GM18907 (cell line): ENCODE measurements at regions not wholly inside any gene's neighbourhood (a gene's known extent, or its start where the extent isn't known, plus 50 kb on each side); places are given as distances from the start of the nearest gene placed in this dataset.

ENCODE experiments used
- ATAC-seq: cut with Tn5 transposase; IDR thresholded peaks from one replicate; pipeline ENCODE4 v1.9.1; 2021; ENCODE audit warnings: mild to moderate bottlenecking, moderate library complexity; ENCODE audit not compliant: unreplicated experiment

- no peak for ATAC-seq
These were observed 255.1 kb upstream of the STT3B start for GRCh38 chr3:31277582-31277981.

DNA sequence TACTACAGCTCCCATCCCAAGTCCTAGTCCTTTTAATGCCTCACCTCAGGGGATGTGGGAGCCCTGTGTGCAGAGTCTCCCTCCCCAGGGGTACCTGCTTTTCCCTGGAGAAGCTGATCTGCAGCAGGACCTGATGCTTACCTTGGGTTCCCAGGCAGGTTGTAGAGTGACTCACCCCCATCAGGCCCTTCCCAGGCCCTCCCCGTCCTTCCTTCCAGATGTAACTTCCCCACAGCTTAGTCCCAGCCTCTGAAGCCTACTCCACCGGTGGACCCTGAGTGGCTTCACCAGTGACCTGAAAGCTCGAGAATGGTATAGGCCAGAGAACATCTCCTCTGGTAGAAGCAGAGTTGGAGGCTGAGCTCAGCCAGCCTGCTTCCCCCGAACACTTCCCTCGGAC is 254.2 kb upstream of the STT3B start:
- no peak for ATAC-seq

DNA sequence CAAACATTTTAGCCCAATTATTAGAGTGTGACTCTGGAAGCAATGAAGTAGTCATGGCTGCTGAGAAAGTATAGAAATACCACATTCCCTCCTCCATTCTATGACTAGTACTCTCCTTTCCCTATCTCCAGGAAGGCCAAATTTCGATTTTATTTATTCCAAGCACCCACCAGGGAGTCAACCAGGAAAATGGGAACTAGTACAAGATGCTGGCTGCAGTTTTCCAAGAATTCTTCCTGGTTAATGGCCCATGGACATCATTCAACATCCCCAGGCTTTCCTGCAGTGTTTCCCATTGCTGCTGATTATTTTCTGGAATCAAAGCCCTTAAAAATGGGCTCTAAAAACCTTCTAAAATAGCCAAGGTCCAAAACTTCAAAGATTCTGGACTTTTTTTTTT is 247.9 kb upstream of the STT3B start:
- no peak for ATAC-seq

DNA sequence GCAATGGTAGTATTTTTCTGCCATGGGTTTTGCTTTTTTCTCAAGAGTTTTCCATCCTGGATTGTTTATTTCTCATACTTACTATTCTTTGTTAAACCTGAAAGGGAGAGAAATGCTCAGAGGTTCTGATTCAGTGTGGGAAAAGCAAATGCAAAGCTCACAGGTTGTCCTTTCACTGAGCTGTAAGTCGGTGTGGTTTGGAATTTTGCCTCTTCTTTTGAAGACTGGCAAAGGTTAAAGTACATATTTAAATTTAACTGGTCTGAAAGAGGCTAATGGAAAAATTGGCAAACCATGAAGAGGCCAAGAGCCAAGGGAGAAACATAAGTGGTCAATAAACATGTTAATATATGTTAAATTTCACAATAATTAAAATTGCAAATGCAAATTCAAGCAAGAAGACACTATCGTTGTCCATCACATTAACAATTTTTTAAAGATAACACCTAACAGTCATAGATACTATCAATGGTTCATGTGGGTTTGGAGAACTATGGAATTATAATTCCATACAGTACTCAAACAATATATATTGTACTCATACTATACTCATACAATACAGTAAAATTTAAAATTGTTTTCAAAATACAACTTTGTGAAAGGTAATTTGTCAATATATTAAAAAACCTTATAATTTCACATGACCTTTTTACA is 246.8 kb upstream of the STT3B start:
- no peak for ATAC-seq

DNA sequence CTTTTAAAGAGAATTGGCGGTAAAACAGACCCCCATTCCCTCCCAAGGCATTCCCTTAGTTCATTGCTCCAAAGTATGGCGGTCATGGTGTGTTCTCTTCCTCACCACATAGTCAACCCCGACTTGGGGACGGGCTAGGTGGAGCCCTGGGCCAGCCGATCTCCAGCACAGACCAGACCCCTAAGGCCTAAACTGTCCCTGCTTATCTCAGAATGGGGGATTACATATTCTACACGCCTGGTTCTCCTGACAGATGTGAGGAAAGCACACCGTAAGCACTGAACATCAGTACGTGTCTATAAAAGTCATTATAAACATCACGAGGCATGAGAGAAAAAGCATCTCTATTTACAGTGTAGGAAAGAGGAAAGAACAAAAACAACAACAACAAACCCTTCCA is 244.5 kb upstream of the STT3B start:
- no peak for ATAC-seq

DNA sequence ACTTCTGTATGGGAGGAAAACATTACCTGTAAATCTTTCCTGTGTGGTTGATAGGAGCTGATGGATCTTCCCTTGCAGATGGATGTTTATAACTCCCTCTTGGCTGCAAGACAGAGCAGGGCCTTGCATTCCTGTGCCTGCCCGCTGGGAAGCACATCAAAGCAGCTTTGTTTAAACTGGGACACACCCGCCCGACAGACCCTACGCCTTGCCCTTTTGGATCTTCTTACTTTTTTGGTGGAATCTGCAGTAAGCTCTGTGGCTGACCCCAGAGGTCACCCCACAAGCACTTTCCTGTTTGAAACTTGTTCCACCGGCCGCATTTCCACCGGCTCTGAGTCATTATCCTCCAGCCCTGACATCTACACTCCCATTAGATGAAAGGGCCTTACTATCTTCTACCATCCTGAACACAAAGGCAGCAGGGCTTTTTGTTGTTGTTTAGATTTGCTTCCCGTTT is 244.1 kb upstream of the STT3B start:
- ATAC-seq: no peak

DNA sequence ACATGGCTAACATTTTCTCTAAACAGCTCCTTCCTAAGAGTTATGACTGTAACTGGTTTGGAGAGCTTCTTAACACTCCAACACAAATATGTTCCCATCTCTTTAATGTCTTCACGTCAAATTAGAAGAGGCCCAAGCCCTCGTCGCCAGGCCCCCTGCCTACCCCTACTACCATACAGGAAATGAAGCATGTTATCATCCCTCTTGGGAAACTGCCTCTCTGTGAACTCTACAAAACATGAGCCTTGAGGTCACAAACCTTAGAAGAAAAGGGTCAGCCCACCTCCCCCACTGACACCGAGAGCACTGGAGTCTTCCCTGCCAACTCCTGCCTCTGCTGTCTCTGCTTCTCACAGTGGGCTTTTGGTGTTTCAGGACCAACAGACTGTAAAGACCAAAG is 243.1 kb upstream of the STT3B start:
- no peak for ATAC-seq

DNA sequence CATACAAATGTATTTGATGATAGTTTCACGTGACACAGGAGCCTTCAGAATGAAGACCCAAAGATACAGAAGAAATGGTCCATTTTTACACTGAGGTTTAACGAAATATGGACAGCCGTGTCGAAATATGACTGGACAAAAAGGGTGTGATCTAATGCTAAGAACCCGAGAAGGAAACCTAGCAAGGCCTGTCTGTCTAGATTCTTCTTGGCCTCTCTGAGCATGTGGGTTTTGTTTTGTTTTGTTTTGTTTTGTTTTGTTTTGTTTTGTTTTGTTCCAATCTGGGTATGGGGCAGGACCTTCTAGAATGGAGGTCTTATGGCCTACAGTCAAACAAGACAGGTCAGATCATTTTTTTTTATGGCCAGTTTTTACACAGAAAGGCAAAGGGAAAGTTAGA is 242.7 kb upstream of the STT3B start:
- ATAC-seq: no peak

DNA sequence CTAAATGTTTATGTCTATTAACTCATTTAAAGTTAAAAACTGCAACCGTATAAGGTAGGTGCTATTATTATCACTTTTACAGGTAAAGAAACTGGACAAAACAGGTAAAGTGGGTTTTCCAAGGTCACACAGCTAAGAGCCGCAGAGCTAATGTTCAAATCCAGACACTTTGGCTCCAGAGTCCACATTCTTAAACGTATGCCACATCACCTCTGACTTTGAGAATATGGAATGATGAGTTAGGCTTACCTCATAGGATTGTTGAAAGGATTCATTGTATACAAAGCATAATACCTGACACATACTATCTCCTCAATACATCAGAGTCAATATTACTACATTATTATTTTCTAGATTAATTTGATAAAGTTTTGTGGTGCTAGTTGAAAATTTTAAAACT is 240.9 kb upstream of the STT3B start:
- no peak for ATAC-seq

DNA sequence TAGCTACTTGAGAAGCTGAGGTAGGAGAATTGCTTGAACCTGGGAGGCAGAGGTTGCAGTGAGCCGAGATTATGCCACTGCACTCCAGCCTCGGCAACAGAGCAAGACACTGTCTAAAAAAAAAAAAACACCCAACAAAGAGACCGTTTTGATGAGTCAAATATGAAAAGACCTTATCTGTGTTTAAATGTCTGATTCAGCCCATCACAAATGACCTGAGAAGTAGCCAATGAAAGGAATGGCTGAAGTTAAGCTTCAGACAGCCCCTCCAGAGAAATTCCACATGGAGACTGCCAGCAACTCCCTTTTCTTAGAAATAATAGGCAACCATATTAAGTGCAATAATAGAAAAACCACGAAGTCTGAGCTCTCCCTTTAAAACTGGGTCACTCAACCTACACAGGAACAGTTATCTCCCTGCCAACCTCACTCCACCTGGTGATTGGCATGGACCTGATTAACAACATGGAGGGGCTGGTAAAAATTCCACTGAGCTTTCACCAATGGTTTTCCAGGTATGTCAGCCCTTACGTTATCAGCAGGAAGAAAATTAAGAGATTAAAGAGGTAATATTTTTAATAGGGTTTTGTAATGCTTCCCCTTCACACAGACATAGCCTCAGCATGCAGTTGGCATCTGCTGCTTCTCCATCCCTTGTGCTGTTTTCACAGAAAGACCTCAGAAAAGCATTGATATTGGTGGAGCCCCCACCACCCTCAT is 238.1 kb upstream of the STT3B start:
- no peak for ATAC-seq

DNA sequence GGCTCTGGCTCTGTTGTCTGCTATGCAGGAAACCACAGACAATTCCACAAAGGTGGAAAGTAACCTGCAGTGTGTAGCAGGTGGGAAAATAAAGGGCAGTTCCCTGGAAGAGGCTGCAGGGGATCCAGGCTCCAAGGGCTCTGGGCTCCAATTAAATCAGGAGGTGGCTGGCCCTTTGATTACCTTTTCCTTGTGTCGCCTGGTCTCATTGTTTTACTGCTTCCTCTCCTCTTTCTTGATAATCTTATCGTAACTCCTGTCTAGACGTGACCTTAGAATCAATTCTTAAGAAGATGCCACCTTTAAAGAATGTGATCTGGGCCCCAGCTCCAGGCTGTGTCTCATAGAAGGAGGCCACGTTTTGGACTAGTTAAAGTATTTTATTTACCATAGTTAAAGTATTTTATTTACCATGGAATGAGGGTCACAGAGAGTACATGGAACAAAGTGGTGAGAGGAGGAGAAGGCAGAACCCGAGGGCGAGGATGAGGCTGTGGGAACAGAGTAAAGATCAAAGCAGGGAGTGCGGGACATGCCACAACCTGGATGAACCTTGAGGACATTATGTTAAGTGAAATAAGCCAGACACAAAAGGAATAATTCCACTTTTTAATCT is 237.5 kb upstream of the STT3B start:
- no peak for ATAC-seq

DNA sequence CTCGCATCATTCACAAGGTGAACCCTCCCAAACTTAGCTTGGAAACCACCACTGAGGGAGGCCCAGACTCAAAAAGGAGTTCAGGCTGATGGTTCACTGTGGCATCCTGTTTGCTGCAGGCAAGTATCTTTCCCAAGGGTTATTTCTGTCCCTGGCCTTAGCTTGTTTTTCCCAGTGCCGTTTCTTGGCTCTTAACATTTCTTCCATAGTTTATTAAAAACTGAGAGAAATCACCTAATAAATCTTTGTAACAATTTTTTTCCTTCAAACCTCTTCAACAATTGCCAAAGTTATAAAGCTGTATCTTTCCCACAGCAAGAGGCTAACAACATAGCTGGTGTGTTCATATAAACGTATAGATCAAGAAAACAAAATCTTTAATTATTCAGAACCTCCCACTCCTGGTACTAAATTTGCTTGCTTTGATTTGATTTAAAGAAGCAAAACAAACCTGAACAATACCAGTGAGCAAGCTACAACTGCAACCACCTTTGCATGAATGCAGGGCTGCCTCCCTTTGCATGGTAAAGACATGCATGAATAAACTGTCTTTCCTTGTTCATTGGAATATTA is 234.9 kb upstream of the STT3B start:
- no peak for ATAC-seq

DNA sequence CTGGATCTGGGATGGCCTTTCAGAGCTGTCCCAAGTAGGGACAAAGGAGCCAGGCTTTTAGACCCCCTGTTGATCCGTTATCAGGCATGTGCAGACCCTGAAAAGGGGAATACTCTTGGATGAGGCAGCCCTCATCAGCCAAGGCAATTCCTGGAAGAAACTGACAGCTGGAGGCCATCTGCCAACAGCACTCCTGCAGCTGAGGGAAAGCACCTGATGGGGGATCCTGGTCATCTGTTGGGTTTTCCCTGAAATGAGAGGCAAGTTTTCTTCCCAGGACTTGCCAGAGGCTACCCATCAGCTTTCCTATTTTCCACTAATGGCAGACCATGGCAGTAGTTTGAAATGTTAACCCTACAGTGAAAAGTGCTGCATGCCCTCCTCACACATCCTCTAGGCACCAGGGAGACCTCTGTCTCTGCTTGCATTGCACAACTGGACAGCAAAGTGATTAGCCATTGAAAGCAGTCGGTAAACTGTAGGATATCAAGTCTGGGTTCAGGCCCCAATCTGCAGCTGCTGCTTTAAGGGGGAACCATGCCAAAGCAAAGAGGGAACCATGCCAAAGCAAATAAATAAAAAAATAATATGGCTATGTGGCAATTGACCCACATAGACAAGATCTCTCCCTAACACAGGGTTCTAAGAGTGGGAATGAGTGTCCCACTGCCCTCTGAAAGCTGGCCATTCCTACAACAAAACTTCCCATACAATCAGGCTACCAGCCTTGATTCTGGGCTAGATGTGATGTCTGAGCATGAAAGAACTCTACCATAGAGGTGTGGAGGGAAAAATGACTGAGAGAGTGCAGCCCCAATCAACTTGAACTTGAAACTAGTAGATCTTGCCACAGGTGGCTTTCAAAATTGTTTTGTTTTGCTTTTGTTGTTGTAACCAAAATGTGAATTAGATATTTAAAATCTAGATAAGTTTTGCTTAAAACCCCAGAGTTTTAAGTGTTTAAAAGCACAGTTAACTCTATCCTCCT is 232.0 kb upstream of the STT3B start:
- no peak for ATAC-seq

- no peak for ATAC-seq
These were observed 230.4 kb upstream of the STT3B start for GRCh38 chr3:31302343-31302742.

- no peak for ATAC-seq
These were observed 227.4 kb upstream of the STT3B start for GRCh38 chr3:31305340-31305739.

DNA sequence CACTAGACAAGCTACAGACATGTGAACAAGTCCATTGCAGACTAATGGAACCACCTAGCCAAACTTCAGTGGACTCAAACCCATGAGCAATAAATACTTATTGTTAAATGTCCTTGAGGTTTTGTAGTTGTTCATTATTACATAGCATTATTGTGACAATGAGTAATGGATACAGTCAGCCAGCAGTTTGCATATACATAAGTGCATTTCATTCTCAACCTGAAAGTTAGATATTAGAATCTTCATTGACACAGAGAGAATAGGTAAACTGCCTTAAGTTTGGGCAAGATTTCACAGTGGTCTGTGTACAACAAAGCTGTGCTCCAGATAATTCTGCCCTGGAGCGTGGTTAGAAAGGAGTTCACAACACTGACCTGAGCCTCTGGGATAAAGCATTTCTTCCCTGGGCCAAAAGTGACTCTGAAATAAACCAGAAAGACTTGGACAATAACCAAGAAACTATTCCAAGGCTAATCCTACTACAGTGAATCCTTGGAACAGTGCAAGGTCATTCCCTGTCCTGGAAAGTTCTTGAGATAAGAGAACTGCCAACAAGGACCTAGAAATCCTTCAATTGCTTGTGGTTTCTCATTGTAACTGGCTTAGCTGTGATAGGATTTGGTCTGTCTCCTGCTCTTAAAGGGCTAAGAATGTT is 225.5 kb upstream of the STT3B start:
- no peak for ATAC-seq

DNA sequence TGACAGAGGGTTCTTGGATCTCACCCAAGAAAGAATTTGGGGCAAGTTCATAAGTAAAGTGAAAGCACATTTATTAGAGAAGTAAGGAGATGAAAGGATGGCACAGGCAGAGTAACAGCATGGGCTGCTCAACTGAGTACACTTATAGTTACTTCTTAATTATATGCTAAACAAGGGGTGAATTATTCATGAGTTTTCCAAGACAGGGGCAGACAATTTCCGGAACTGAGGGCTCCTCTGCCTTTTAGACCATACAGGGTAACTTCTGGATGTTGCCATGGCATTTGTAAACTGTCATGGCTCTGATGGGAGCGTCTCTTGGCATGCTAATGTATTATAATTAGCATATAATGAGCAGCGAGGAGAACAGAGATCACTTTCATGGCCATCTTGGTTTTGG is 221.2 kb upstream of the STT3B start:
- no peak for ATAC-seq

DNA sequence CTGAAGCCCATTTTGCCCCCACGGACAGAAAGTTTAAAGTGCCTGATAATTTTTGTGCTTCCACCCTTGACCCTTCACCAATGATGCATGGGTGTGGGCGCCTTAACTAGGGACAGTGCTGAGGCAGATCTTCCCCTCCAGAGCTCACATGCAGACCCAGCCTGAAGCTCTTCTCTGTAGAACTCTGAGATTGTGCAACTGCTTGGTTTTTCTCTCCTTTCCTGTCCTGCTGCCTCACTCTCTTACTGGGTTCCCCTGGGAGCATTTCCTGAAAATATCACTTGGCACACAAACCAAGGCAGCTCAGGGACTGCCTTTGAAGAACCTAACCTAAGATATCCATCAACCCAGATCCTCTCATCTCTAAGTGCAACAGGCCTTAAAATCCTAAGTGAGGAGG is 220.3 kb upstream of the STT3B start:
- ATAC-seq: no peak

DNA sequence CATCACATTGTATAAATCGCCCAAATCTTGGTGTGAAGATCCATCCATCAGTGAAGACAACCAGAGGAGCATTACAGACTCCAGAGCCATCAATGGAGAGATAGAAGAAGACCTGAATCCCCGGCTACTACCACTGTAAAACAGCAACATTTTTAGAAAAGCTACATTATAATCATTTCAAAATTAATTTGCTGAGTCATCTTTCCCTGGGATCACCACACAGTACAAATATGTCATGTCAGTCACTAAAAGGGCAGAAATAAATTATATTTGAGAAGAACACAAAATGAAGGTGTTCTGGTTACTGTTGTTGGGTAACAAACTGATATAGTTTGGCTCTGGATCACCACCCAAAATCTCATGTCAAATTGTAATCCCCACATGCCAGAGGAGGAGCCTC is 218.5 kb upstream of the STT3B start:
- no peak for ATAC-seq

- no peak for ATAC-seq
These were observed 213.4 kb upstream of the STT3B start for GRCh38 chr3:31319332-31319731.
